BJ (cell line): ENCODE measurements at regions not wholly inside any gene's neighbourhood (a gene's known extent, or its start where the extent isn't known, plus 50 kb on each side); places are given as distances from the start of the nearest gene placed in this dataset.

ENCODE experiments used
- CTCF ChIA-PET: fragments of 350-600 bp; formaldehyde crosslinking; extraction: SDS; loops from one replicate; lab custom pipeline; 2021; ENCODE audit warnings: antibody characterized with exemption, inconsistent platforms; lab: Yijun Ruan, JAX
- POLR2A ChIA-PET: fragments of 300-600 bp; sonication (Branson Sonifier 250); formaldehyde crosslinking; extraction: SDS; loops from one replicate; lab custom pipeline; 2021; ENCODE audit warnings: antibody characterized with exemption; lab: Charles Lee
- DNase-seq: peaks from one replicate; pipeline ENCODE4 v3.0.0-alpha.2; 2011; ENCODE audit warnings: low read depth
- H3K27me3 ChIP-seq: 2 replicates; pipeline ENCODE4 v1.6.0; 2011; ENCODE audit warnings: low read length; ENCODE audit not compliant: control insufficient read depth, insufficient read depth
- H3K36me3 ChIP-seq: 2 replicates; pipeline ENCODE4 v1.5.1; 2011; ENCODE audit warnings: low read length; ENCODE audit not compliant: control insufficient read depth, insufficient read depth
- H3K4me3 ChIP-seq: 2 replicates; pipeline ENCODE4 v1.5.1; 2011; ENCODE audit warnings: low read depth, mild to moderate bottlenecking, control low read depth, low read length
- CTCF ChIP-seq: IDR thresholded peaks from 2 replicates; pipeline ENCODE4 v1.5.1; 2011; ENCODE audit warnings: low read depth, mild to moderate bottlenecking, control low read depth, inconsistent platforms, low read length, moderate library complexity; ENCODE audit not compliant: insufficient read depth

GRCh38 chr2:16114836-16115235, 174.5 kb downstream of the MYCN start:
- CTCF ChIA-PET: no interaction called here
- H3K4me3 ChIP-seq: no peak overlapping the region
- DNase-seq: no peak
- H3K27me3 ChIP-seq: no peaks in the 10 kb centered on the region
- H3K36me3 ChIP-seq: no peaks in the 10 kb centered on the region
- POLR2A ChIA-PET: no interaction called here
- no peak for TF ChIP-seq CTCF

GRCh38 chr2:16114070-16114469, 173.7 kb downstream of the MYCN start:
- Histone ChIP-seq H3K27me3 (no peaks in the 10 kb centered on the region), H3K4me3 (no peak overlapping the region), H3K36me3 (no peaks in the 10 kb centered on the region)
- DNase-seq: no peak
- CTCF ChIA-PET: no interaction called here
- no peak for TF ChIP-seq CTCF
- POLR2A ChIA-PET: no interaction called here

- no peaks in the 10 kb centered on the region for H3K36me3 ChIP-seq
- no peak for DNase-seq
- H3K27me3 ChIP-seq: no peaks in the 10 kb centered on the region
- TF ChIP-seq CTCF: no peak
- ChIA-PET CTCF (no interaction called here), POLR2A (no interaction called here)
- H3K4me3 ChIP-seq: no peak overlapping the region
Measured at GRCh38 chr2:16113568-16113967, 173.2 kb downstream of the MYCN start.

GRCh38 chr2:16112972-16113560, 172.7 kb downstream of the MYCN start:
- Histone ChIP-seq H3K4me3 (no peak overlapping the region), H3K27me3 (no peaks in the 10 kb centered on the region), H3K36me3 (no peaks in the 10 kb centered on the region)
- TF ChIP-seq CTCF: no peak
- POLR2A ChIA-PET: no interaction called here
- CTCF ChIA-PET: no interaction called here
- DNase-seq: no peak

- H3K27me3 ChIP-seq: no peaks in the 10 kb centered on the region
- POLR2A ChIA-PET: no interaction called here
- no peak for DNase-seq
- no peak overlapping the region for H3K4me3 ChIP-seq
- TF ChIP-seq CTCF: no peak
- H3K36me3 ChIP-seq: no peaks in the 10 kb centered on the region
- CTCF ChIA-PET: no interaction called here
Measured at GRCh38 chr2:16112251-16112971, 172.1 kb downstream of the MYCN start.
